GM19324 (cell line): ENCODE measurements at regions not wholly inside any gene's neighbourhood (a gene's known extent, or its start where the extent isn't known, plus 50 kb on each side); places are given as distances from the start of the nearest gene placed in this dataset.
"Not testable (repeated sequence)": the region's sequence is repeated elsewhere in the genome, so short reads cannot be mapped to it uniquely, and the experiment has no call there.

ENCODE experiments used
- ATAC-seq: cut with Tn5 transposase; IDR thresholded peaks from one replicate; pipeline ENCODE4 v1.9.1; 2021; ENCODE audit warnings: mild to moderate bottlenecking, moderate library complexity; ENCODE audit not compliant: unreplicated experiment, low FRiP score

DNA sequence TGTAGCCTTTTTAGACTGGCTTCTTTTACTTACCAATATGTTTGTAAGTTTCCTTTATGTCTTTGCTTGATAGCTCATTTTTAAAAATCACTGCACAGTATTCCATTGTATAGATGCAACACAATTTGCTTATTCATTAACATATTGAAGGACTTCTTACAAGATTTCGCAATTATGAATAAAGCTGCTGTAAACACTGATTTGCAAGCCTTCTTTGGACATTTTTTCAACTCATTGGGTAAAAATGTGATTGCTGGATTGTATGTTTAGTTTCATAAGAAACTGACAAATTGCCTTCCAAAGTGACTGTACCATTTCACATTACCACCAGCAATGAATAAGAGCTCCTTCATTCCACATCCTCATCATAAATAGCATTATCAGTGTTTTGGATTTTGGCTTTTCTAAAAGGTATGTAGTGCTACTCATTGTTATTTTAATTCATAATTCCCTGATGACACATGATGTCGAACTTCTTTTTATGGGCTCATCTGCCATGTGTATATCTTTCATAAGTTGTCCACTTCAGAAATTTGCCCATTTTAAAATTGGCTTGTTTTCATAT, 80.7 kb downstream of the TFAP2B start:
- no peak for ATAC-seq

GRCh38 chr6:50902260-50902659, 83.6 kb downstream of the TFAP2B start:
- no peak for ATAC-seq

GRCh38 chr6:50905297-50905696, 86.6 kb downstream of the TFAP2B start:
- ATAC-seq: no peak

- no peak for ATAC-seq
These were observed 88.9 kb downstream of the TFAP2B start for GRCh38 chr6:50907565-50907964.

- no peak for ATAC-seq
These were observed 94.6 kb downstream of the TFAP2B start for GRCh38 chr6:50913105-50913770.

GRCh38 chr6:50921378-50921777, 102.7 kb downstream of the TFAP2B start:
- not testable (repeated sequence) for ATAC-seq

- no peak for ATAC-seq
These were observed 103.3 kb downstream of the TFAP2B start for GRCh38 chr6:50921968-50922367.

GRCh38 chr6:50922579-50923525, 104.2 kb downstream of the TFAP2B start:
- ATAC-seq: no peak

DNA sequence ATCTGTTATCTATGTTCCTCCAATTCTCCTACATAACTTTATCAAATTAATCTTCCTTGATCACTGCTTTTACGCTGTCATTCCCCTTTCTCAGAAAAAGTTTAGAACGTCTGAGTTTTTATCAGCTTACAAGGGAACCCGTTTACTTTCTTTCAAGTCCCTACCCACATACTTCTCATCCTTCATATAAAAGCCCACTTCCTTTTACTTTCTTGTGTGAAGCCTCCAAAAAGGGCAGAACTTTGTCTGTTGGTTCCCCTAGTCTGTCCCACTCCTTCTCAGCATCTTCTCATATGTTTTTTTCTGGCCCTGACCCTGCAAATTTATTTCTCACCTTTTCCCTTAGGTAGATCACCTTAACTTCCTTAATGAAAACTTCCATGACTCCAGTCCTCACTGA, 106.1 kb downstream of the TFAP2B start:
- no peak for ATAC-seq

DNA sequence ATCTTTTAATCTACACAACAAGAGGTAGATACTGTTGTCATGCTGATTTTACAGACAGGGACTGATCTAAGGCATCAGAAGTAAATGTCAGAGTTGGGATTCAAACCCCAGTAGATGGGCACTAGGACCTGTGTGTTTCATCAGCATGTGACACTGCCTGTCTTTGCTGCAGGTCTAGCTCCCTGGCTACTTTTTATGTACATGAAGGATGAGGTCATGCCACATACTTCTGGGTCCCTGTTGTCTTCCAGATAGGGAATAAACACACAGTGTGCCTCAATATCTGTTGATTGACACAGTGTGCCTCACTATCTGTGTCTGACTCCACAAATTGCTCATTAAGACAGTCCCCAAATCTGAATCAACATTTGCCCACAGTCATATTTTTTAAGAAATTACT, 106.9 kb downstream of the TFAP2B start:
- no peak for ATAC-seq

- ATAC-seq: no peak
These were observed 107.3 kb downstream of the TFAP2B start for GRCh38 chr6:50925981-50926380.

DNA sequence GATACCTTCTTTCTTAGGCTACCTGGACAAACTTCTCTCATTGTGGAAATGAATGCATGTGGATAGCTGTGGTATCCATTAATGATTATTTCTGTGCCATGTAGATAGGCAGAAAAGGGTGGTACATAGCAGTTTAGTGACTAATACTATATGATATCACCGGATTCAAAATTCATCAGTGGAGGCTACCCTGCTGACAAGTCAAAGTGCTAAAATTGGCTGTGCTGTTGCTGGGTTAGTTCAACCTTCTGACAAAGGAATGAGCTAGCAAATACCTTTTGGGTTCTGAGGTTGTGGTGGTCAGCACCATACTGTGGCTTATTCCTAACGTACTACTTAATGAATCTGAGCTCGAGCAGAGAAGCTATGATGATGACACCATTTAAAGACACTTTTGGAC, 109.1 kb downstream of the TFAP2B start:
- no peak for ATAC-seq

GRCh38 chr6:50929323-50929722, 110.7 kb downstream of the TFAP2B start:
- no peak for ATAC-seq

DNA sequence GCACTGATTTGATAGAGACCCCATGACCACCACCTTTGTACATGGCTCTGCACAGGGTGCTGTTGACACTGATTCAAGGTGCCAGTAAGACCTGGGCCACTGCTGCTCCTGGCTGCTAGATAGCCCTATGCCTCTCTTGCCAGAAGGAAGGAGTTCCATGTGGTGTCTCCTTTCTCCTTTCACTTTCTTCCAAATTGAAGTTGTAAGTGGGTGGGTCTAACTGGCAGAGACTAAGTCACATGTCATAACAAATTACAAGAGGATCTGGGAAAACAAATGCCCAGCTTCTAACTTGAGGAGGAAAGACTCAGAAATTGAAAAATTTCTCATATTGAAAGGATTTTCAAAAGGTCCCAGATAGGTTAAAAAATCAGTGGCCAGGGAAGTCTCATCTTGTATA, 116.8 kb downstream of the TFAP2B start:
- ATAC-seq: no peak

GRCh38 chr6:50936277-50936681, 117.6 kb downstream of the TFAP2B start:
- ATAC-seq: no peak

GRCh38 chr6:50939931-50940330, 121.3 kb downstream of the TFAP2B start:
- ATAC-seq: no peak

DNA sequence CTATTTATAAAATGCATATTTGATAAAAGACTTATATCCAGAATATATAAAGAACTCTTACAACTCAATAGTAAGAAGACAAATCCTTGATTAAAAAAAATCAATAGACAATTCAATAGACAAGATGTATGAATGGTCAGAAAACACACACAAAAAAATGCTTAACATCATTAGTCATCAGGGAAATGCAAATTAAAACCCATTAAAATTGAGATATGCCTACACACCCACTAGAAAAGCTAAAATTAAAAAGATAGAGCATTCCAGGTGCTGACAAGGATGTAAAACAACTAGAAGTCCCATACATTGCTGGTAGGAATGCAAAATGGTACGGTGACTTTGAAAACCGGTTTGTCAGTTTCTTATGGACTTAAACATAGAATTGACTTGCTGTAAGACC, 127.1 kb downstream of the TFAP2B start:
- no peak for ATAC-seq

GRCh38 chr6:50952092-50952907, 133.6 kb downstream of the TFAP2B start:
- ATAC-seq: no peak

- no peak for ATAC-seq
These were observed 137.3 kb downstream of the TFAP2B start for GRCh38 chr6:50956014-50956413.

DNA sequence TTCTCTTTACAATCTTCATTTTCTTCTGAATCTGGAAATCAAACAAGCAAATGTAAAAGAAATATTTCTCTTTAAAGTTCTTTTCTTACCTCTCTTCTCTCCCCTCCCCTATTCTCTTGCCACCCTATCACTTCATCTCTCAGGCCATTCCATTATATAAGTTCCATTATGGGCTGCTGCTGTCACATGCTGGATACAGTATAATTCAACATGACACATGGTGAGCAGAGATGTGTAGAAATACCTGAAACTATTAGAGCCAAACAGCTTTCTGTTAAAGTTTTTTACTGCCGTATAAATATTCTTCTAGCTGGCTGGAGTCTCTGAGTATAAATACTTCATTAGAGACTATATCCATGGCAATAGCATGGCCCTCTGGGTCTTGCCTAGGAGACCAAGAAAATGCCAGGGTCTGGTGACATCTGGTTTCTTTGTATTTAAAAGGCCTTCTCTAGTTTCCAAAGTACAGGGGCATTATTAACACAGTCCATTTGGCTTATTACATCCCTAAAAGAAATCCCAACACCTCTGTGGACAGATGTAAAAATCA, 139.6 kb downstream of the TFAP2B start:
- no peak for ATAC-seq
